HS-5 (cell line): ENCODE measurements at regions not wholly inside any gene's neighbourhood (a gene's known extent, or its start where the extent isn't known, plus 50 kb on each side); places are given as distances from the start of the nearest gene placed in this dataset.

Experiments
- DNase-seq: peaks from one replicate; pipeline ENCODE4 v3.0.0-alpha.2; 2012; ENCODE audit warnings: low read depth

- DNase-seq: no peak
These were observed 794.5 kb upstream of the CELF2 start for GRCh38 chr10:10223131-10223530.

DNA sequence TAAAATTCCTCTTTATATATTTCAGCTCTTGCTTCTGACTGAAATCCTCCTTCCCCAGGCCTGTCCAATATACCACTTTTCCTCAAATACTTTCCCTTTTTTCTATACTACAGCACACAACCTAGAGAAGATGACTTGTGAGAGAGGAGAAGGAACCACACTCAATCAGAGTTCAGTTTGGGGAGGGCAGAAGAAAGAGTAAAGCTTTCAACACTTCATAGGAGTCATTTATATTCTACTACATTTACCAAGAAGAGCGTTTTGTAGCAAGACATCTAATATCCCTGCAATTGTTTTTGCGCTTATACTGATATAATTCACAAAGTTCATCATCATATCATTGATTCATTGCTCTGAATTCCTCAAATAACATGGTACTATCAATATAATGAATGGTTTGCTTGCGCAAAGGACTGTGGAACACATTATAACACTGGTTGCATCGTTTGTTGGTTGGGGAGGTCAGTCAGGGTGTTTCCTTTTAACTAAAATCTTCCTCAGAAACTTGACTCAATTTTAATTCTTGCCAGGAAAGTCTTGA, 792.5 kb upstream of the CELF2 start:
- no peak for DNase-seq

- DNase-seq: no peak
These were observed 784.4 kb upstream of the CELF2 start for GRCh38 chr10:10233229-10233628.

DNA sequence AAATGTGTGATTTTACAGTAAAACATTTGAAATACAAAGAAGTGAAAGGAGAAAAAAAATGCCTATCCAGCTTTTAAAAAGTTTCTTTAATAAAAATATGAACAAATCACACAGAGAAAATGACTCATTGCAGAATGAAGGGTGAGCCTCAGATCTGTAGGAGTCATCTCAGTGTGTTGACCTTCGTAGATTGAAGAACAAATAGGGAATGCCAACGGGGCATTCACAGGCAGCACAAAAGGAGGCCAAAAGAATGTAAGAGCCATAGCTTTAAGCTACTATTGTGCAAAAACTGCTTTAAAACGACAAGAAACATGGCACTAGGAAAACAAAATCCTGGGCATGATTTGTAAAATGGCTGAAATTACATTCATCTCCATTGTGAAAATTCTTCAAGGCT, 782.7 kb upstream of the CELF2 start:
- no peak for DNase-seq

DNA sequence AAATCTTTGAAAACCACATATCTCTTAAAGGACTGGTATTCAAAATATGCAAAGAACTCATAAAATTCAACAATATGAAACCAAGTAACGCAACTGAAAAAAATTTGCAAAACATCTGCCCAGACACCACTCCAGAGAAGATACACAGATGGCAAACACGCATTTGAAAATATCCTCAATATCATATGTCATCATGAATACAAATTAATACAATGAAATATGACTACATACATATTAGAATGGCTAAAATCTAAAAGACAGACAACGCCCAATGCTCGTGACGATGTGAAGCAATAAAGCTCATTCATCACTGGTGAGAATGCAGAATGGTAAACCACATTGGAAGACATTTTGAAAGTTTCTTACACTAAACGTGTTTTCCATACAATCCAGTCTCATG, 770.1 kb upstream of the CELF2 start:
- DNase-seq: no peak

DNA sequence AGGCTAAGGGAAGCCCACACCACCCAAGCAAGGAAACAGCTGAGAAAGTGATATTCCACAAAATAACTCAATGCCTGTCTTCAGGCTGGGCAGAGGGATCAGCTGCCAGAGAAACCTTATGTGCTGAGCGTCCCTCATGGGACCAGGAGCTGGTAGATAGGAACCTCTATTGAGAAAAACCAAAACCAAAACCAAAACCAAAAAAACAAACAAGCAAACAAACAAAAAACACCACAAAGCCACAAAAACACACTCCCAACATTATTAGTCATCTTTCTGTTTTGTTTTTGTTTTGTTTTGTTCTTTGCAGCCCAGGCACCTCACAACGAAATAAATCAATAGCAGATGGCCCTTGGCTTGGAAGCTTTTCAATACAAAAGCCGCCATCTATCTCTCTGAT, 760.8 kb upstream of the CELF2 start:
- no peak for DNase-seq

DNA sequence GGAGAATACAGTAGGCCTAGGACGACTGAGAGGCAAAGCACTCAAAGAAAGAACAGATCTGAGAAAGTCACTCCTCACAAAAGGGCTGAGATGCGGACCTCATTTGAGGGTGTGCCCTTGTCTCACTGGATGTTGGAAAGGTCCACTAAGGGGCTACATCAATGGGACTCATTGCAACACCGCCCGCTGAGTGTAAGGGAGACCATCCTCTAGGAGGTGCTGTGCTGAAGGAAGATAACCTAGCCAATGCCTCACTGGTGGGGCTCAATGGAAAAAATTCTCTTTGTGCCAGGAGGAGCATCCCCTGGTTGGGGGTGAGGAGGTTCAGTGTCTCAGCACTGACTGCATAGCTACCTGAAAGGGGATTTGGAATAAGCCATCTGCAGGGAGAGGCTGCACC, 758.7 kb upstream of the CELF2 start:
- no peak for DNase-seq

- no peak for DNase-seq
These were observed 747.3 kb upstream of the CELF2 start for GRCh38 chr10:10270126-10271050.

DNA sequence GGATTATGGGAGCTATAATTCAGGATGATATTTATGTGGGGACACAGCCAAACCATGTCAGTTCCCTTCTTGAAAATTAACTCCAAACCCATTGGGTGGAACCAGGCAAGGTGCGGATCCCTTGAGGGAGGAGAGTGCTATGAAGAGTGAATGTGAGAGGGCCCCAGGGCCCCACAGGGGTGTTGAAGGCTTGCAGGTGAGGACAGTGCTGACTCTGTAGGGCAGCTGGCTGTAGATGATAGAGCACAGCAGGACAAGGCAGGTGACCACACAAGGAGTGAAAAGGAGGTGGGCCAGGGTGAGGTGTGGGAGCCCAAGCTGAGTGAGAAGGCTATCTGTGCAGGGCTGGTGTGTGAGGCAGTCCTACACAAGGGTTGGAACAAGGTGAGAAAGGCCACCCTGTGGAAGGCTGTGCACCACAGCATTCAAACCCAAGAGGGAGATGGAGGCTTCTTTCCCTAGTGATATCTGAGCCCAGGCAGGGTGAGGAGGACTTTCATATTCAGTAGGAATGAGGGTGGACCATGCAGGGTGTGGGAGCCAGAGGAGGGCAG, 746.0 kb upstream of the CELF2 start:
- no peak for DNase-seq

DNA sequence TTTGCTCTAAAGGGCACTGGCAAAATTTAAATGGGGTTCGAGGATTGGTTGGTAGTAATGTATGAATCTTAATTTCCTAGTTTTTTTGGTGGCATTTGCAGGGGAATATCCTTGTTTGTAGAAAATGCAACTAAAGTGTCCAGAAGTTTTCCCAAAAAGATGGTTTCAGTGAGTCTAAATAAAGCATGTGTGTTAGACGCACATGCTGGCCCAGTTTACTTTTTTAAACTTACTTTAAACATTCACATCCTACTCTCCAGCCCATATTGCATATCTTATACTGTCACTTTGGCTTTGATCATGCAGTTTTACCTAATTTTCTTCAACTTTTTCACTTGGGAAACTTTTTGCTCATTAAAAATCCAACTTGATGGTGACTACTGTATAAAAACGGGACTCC, 744.0 kb upstream of the CELF2 start:
- DNase-seq: no peak

- DNase-seq: no peak
These were observed 737.8 kb upstream of the CELF2 start for GRCh38 chr10:10279906-10280305.

- DNase-seq: no peak
These were observed 725.2 kb upstream of the CELF2 start for GRCh38 chr10:10292501-10292900.

DNA sequence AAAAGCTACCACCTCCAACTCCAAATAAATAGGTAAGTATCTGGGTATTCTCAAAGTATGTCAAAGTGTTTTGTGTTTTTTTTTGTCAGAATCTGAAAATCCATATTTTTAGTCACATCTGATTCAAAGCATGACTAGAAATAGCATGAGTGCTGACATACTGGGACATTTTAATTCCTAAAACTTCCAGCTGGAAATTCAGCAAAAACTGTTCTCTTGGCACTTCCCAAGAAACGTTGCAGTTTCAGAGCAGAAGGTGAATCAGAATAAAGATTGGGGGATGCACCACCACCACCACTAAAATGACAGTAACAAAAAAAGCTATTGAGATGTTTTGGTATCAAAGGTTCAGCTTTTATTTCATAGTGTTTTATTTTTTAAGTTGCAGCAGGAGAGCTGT, 724.6 kb upstream of the CELF2 start:
- DNase-seq: no peak

DNA sequence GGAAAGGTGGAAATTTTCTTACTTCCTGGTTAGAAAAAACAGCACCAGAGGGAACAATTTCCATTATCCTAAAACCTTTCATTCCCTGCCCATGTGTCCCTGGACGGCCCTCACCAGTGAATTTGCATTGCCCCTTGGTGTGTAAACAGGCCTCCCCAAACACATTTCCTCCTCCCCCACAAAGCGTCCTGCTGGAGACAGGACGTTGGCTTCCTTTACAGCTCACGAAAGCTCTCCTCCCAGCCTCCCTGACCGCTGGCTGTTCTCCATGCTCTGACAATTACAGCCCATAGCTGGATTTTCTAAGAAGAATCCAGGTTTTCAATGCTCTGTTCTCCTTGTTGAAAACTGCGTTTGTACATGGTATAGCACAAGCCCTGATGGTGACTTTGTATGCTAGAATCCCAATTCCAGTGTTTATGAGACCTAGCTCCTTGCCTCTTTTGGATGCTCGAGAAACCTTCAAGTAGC, 724.2 kb upstream of the CELF2 start:
- DNase-seq: no peak

- no peak for DNase-seq
These were observed 723.3 kb upstream of the CELF2 start for GRCh38 chr10:10294184-10294880.

DNA sequence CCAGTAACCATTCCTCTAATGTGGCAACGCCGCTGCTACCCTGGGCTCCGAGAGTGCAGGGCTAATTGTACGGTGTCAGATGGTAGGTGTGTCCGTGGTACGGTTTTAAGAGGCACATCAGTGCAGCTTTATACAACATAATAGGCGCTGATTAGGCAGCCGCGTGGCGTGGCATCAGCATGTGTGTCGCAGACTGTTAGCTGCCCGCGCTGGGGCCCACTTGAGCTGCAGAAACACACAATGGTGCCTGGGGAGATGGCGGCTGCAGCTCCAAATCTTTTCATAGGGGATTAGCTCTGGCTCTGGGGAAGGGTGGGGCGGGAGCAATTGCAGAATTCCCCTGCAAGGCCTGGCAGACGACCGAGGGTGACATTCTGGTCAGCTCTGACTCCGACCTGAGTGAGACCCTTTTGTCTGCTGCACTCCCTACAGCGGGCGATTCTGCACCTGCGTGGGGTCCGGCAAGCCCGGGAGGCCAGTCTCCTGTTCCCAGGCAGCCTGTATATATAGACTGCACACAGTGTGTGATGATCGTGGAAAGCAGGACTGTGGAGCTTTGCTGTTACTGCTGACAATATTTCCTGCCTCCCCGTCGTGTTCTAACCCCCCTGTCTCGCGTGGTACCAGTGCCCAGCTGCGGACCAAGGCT, 722.7 kb upstream of the CELF2 start:
- no peak for DNase-seq

DNA sequence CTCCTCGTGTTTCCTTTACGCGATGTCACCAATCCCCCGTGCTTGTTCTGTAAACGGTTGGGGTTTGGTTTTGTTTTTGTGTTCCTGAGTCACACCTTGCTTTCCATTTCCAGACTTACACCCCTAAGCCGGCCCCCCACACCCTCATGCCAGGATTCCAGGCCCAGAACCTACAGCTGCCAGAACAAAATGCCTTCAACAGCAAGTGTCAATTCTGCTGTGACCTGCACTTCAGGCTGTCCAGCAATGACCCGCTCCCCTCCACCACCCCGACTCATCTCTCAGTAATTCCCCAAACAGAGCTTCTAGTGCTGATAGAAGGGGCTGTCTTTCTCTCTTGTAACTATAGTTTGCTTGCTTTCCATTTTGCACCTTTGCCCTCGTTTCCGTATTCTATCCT, 722.1 kb upstream of the CELF2 start:
- DNase-seq: no peak

DNA sequence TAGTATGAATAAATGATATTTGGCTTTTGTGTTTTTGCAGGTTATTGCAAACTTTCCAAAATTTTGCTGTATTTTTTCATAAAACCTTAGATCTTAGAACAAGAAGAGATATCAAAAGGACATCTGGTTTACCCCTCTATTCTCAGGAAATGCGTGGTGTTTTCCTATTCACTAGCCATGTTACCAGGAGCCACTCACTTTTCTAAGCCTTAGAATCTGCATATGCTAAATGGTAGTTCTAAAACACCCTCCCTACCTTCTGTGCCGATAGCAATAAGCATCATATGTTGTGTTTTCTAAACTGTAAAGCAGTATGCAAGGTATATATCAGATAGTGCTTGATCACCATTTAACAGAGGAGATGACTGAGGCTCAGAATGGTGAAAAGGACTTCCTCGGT, 715.0 kb upstream of the CELF2 start:
- DNase-seq: no peak

DNA sequence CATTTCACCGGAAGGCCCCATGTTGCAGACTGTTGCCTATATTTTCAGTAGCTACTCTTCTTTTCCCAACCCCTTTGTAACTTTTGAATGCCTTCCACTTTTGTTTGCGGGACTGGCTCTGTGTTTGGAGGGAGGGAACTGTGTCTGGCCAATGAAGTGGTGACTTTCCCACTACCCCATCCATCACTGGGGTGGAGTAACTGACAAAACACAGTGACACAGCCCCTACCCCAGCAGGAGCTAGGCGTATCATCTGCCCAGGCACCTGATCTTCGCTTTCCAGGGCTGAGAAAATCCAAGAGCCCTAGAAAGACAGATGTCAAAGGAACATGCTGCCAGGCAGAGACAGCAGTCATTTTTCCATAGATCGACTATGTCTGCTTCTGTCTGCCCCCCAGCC, 710.6 kb upstream of the CELF2 start:
- DNase-seq: no peak

DNA sequence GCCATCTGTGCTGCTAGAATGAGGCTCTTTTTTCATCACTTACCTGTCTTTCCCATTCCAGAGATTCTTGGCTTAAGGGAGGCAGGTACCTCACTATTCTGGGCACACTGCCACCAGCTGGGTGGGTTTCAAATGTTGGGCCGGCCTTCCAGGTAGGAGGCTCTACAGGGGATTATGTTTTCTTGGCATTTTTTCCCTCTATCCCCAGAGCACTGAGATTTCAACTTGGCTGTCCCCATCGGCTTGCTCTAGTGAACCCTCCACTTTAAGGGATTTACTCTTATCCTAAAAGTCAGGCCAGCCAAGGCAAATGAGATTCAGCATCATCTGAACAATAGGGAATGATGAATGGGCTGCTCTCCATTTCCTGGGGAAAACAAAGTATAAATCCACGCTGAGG, 710.1 kb upstream of the CELF2 start:
- DNase-seq: no peak

DNA sequence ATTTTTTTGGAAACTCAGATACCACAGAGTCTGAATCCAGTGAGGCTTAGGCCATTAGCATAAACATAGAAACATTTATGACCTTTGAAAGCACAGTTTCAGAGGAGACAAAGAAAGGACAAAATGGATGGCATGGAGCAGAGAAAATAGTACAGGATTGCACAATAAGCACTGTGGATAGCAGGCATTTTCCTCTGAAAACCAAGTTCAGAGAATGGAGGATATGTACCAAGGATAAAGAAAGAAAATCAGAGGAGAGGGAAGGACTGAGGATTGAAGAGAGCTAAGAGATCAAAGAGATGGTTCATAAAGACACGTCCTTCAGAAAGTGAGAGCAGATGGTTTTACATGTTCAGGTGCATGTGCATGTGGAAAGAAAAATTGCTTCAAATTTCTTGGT, 707.2 kb upstream of the CELF2 start:
- DNase-seq: no peak

DNA sequence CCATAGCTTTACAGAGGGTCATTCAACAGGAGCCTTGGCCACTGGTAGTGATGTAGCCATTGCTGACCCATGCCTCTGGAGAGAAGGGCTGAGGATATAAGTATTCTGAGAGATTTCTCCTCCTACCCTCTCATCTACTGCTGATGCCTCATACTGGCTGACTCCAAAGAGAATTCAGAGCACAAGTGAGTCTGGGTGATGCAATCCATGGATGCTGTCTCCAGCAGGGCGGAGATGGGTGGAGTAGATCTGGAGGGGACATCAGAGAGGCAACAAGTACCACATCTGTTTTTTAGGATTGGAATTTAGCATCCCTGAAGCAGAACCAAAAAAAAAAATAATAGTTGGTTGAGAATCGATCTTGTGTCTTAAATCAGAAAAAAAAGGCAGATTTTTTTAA, 705.7 kb upstream of the CELF2 start:
- no peak for DNase-seq
